HG03064 (cell line): ENCODE measurements at regions not wholly inside any gene's neighbourhood (a gene's known extent, or its start where the extent isn't known, plus 50 kb on each side); places are given as distances from the start of the nearest gene placed in this dataset.

ENCODE experiments used
- ATAC-seq: cut with Tn5 transposase; IDR thresholded peaks from one replicate; pipeline ENCODE4 v1.9.1; 2021; ENCODE audit warnings: low read depth; ENCODE audit not compliant: unreplicated experiment

DNA sequence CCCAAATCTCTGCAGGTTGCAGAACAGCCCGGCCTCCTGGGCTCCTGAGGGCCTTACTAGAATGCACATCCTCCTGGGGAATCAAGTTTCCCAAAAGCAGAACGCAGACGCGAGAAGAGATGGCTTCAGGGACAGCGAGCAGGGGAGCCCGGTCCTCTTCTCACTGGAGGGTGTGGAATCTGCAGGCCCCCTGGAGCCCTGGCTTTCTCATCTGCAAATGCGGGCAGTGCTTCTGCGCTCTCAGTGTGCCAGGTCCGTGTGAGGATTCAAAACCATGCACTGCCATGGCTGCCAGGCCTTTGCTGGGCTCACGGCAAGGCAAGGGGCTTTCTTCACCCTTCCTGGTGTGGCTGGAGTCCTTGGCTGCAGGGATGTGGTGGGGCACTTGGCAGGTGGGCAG lies 330.9 kb upstream of the MKI67 start:
- no peak for ATAC-seq

DNA sequence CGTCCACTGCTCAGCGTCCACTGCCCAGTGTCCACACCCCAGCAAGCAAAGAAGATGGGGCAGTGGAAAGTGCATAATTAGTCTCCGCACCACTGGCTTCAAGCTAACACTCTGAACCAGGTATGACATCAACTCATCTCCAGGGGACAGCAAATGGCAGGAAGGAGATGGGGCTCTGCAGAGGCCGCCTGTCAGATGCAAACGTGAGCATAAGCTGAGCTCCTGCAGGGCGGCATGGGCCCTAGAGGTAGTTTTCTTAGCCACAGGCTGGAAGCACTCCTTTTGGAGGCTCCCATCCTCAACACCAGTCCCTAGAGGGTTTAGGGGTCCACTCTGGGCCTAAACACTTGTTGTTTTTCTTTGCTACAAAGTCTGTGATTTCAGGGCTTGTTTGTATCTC lies 335.8 kb upstream of the MKI67 start:
- no peak for ATAC-seq

GRCh38 chr10:128462844-128463243 lies 336.6 kb upstream of the MKI67 start:
- ATAC-seq = no peak

DNA sequence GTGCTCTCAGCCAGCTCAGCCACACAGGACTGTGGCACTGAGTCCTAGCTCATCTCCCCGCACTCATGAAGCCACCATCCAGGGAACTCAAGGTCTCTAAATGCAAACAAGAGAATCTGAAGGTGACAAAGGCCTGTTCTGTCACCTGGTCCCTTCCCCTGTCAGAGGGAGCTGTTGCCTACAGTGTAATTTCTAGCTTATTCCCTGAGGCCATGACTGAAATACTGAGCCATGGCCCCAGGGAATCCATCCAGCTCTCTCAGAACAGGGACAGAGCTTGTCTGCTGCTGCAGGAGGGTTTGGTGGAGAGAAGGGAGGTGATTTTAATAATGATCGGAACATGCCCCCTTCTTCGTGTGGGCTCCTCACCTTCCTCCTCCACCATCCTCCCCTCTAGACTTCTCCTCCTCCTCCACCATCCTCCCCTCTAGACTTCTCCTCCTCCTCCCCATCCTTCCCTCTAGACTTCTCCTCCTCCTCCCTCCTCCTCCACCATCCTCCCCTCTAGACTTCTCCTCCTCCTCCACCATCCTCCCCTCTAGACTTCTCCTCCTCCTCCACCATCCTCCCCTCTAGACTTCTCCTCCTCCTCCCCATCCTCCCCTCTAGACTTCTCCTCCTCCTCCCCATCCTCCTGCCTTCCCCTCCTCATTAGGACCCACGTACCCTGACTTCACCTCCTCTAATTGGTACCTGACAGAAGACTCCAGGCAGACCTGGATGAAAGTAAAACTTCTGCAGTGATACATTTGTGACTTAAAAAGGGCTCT lies 338.0 kb upstream of the MKI67 start:
- no peak for ATAC-seq

GRCh38 chr10:128465697-128466096 lies 339.5 kb upstream of the MKI67 start:
- no peak for ATAC-seq

DNA sequence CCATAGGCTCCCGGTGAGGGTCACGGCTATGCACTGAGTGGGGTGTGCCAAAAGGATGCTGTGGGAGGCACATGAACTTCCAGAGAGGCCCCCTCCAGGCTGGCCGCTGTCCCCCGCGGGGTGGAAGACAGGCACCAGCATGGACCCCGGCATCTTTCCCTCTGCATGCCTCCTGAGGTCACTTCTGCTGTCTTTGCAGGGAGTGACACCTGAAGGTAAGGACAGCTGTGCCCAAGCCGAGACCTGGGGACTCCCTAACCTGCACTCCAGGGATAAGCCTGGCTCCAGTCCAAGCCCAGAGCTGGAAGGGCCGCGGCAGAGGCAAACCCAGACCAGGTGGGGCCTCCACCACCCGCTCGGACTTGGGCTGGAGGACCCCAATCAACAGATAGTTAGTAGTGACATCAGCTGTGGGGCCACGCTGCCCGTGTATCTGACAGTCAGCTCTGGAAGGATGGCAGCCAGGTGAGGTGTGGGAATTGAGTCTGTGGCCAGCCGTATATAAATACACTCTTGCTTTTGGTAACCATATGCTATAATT lies 340.7 kb upstream of the MKI67 start:
- ATAC-seq = no peak

DNA sequence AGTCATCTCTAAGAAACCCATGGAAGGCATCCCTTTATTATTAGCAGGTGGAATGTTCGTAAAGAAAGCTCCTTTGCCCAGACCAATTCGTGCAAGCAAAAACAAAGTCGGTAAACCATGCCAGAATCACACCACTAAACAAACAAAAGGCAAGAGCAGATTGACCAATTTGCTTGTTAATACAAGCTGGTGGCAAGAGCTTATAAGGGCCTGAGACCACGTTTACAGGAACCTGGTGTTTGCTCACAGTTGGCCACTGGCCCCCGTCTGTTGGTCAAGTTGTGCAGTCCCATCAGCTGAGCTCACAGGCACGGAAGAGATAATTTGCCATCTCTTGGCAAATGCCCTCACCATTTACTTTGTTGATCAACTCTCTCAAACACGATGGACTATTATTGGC lies 342.2 kb upstream of the MKI67 start:
- ATAC-seq = no peak

GRCh38 chr10:128469515-128469914 lies 343.3 kb upstream of the MKI67 start:
- no peak for ATAC-seq

DNA sequence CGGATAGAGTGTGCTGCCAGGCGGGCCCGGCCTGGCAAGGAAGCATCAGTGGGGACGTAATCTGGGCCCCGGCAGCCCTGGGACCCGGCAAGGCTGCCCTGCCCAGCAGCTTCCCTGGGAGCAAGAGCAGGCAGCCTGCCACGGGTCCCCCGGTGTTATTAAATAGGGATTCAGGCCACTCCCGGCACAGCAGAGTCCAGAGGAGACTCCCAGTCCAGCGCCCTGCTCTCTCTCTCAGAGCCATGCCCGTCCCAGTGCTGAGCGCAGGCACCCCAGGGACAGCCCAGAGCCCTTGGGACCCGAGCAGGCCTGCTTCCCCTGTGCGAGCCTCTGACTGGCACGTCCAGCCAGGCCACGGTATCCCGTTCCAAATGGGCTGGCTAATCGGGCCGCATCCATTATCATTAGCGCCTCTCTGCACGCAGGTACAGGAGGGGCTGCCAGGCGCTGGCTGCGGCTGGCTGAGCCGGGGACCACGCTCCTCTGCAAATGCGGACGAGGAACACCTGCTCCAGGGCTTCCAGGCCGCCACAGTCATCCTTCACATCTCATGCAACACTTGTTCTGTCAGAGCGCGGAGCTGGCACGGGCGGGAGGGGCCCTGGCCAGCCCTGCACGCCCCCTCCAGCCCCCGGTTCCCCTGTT lies 344.2 kb upstream of the MKI67 start:
- no peak for ATAC-seq

- no peak for ATAC-seq
Observed at GRCh38 chr10:128471151-128471550, 344.9 kb upstream of the MKI67 start.

DNA sequence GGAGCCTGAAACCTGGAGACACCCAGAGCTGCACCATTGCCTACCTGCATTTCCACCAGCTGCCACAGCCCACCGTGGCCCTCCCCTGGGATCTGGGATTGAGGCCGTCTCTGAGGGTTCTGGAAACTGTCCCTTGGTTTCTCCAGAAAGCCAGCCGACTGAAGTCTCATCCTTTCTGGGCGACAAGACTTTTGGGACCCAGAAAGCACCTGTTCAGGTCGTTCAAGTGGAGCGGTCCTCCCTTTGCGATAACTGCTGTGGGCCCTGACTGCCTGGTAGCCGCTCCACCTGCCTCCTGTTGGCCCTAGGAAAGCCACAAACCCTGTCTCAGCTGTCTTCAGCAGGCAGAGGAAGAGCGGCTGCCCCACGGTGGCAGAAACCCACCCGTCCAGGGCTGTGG lies 346.0 kb upstream of the MKI67 start:
- no peak for ATAC-seq

DNA sequence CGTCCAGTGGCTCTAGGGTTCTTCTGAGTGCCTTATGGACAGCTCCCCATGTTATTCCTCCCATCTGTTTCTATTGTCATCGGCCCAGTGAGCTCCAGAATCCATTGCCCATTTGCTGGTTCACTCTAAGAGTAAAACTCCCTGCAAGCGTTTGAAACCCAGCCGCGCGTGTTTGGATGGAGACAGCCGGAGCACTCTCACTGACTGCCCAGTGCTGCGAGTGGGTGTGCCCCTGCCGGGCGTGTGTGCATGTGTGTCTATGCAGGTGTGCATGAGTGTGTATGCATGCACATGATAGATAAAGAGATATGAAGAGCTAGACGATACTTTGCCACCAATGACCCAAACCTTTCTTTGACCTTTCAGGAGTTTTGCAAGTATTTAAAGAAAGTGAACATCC lies 347.2 kb upstream of the MKI67 start:
- no peak for ATAC-seq

DNA sequence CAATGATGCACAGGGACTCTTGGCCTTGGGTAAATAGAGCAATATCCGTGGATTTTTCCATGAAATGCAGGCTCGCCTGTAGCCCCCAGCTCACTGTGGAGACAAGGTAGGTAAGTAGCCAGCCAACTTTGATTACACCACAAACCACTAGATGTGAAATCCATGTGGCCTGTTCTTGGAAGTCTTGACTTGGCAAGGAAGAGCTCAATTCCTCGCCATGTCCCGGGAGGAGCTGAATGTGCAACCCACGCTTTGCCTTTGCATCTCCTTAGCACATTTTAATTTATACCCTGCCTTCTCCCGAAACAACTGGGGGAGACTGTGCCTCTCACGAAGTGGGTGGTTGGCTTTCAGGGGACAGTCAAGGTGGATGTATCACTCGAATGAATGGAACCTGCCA lies 347.7 kb upstream of the MKI67 start:
- ATAC-seq = no peak

DNA sequence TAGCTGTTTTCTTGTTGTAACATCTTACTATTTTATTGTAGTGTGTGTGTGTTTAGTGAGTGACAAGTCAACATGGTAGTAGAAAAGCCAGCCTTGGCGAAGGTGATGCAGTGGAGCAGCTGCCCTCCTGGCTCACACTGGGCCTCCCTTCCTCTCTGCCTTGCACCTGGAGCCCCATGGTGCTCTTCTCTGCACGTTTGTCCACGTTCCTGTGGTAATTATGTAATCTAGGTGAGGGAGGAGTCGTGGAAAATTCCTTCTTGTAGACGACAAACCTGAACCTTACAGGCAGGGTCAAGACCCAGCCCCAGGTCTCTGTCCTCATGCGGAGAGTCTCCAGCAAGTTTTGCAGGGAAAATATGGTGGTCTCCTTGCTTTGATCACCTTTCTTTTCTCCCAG lies 348.3 kb upstream of the MKI67 start:
- no peak for ATAC-seq

GRCh38 chr10:128475686-128476367 lies 349.6 kb upstream of the MKI67 start:
- ATAC-seq = no peak

GRCh38 chr10:128476368-128476725 lies 350.1 kb upstream of the MKI67 start:
- ATAC-seq = no peak

- ATAC-seq = no peak
Observed at GRCh38 chr10:128476845-128477244, 350.6 kb upstream of the MKI67 start.

GRCh38 chr10:128480601-128481000 lies 354.4 kb upstream of the MKI67 start:
- ATAC-seq = no peak

- ATAC-seq = no peak
Observed at GRCh38 chr10:128481152-128481840, 355.1 kb upstream of the MKI67 start.

DNA sequence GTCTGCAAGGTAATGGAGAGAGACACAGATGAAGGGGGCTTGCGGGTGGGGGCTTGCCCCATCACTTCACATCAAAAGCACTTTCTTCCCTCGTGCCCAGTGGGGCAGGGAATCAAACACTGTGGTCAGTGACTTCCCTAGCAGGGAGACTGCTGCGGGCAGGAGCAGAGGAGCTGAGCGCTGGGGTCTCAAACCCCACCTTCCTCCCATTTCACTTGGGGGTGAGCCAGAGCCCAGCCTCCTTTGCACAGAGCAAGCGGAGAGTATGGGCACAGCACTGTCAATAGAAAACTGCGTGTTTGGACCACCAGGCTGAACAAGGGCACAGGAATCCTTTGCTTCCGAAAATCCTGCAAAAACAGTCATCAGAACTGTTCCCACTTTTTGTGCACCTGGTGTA lies 355.8 kb upstream of the MKI67 start:
- no peak for ATAC-seq

DNA sequence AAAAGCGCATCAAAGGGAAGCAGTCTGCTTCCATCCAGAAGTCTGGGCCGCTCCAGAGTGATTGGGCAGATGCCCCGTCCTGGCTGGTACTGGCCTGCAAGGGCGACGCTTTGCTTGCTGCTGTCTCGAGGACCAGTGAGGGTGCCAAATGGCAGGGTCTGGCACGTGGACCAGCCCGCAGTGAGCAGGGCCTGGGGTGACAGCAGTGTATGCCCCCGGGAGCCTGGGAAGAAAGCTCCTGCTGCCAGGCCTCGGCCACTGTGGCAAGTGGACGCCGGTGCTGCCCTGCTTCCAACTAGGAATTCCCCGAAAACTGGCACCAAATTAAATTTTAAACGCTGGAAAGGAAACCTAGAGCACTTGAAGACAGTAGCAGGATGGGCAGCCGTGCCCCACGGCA lies 357.0 kb upstream of the MKI67 start:
- no peak for ATAC-seq
